Loucy (cell line): ENCODE measurements at regions not wholly inside any gene's neighbourhood (a gene's known extent, or its start where the extent isn't known, plus 50 kb on each side); places are given as distances from the start of the nearest gene placed in this dataset.

Experiments
- CTCF ChIP-seq: fragments of 200-600 bp; sonication (generic); conservative IDR thresholded peaks from 2 replicates; pipeline ENCODE4 v1.5.1; 2014; ENCODE audit warnings: mild to moderate bottlenecking, antibody characterized with exemption, low read length
- EZH2phosphoT487 ChIP-seq: fragments of 200-600 bp; IDR thresholded peaks from 2 replicates; pipeline ENCODE4 v1.6.1; 2018; ENCODE audit warnings: antibody characterized with exemption, mild to moderate bottlenecking, moderate library complexity, borderline replicate concordance

GRCh38 chr1:189301235-189301634, 1176.4 kb downstream of the BRINP3 start:
- TF ChIP-seq CTCF (no peak), EZH2phosphoT487 (no peak)
